ENCODE measurements at regions not wholly inside any gene's neighbourhood (a gene's known extent, or its start where the extent isn't known, plus 50 kb on each side); places are given as distances from the start of the nearest gene placed in this dataset.
"Not testable (repeated sequence)": the region's sequence is repeated elsewhere in the genome, so short reads cannot be mapped to it uniquely, and the experiment has no call there.

GRCh38 chr4:112075906-112076305, 69.3 kb upstream of the FAM241A start:
- no peak for DNase-seq
- in situ Hi-C loops (cut with MboI; ENCODE audit: low pct_unique_long_range_greater_than_20kb, low sequenced_read_pairs), result loop anchor here (25.0 kb wide), 1 partner anchor 461 kb away; no protein-coding TSS in a partner anchor

- in situ Hi-C loops (cut with MboI; ENCODE audit: low pct_unique_long_range_greater_than_20kb, low sequenced_read_pairs), result loop anchor here (25.0 kb wide), 1 partner anchor 460 kb away; no protein-coding TSS in a partner anchor
- DNase-seq, result no peak
Measured at GRCh38 chr4:112076919-112077608, 68.2 kb upstream of the FAM241A start.

GRCh38 chr4:112077743-112078142, 67.5 kb upstream of the FAM241A start:
- in situ Hi-C loops (cut with MboI; ENCODE audit: low pct_unique_long_range_greater_than_20kb, low sequenced_read_pairs), result loop anchor here (25.0 kb wide), 1 partner anchor 460 kb away; no protein-coding TSS in a partner anchor
- DNase-seq, result no peak

- DNase-seq, result no peak
- in situ Hi-C loops (cut with MboI; ENCODE audit: low pct_unique_long_range_greater_than_20kb, low sequenced_read_pairs), result loop anchor here (25.0 kb wide), 1 partner anchor 454 kb away; no protein-coding TSS in a partner anchor
Measured at GRCh38 chr4:112082954-112083586, 62.2 kb upstream of the FAM241A start.

GRCh38 chr4:112083587-112084347, 61.5 kb upstream of the FAM241A start:
- DNase-seq, result no peak

GRCh38 chr4:112085156-112086035, 59.9 kb upstream of the FAM241A start:
- in situ Hi-C loops (cut with MboI; ENCODE audit: low pct_unique_long_range_greater_than_20kb, low sequenced_read_pairs), result loop anchor here (25.0 kb wide), 1 partner anchor 452 kb away; no protein-coding TSS in a partner anchor
- DNase-seq, result no peak

More at GRCh38 chr4:112083587-112084347, 61.5 kb upstream of the FAM241A start:
- in situ Hi-C loops (cut with MboI; ENCODE audit: low pct_unique_long_range_greater_than_20kb, low sequenced_read_pairs), result loop anchor here (25.0 kb wide), 1 partner anchor 454 kb away; no protein-coding TSS in a partner anchor

- in situ Hi-C loops (cut with MboI; ENCODE audit: low pct_unique_long_range_greater_than_20kb, low sequenced_read_pairs), result loop anchor here (25.0 kb wide), 1 partner anchor 451 kb away; no protein-coding TSS in a partner anchor
- no peak for DNase-seq
Measured at GRCh38 chr4:112086036-112086434, 59.2 kb upstream of the FAM241A start.

GRCh38 chr4:112086661-112087060, 58.6 kb upstream of the FAM241A start:
- in situ Hi-C loops (cut with MboI; ENCODE audit: low pct_unique_long_range_greater_than_20kb, low sequenced_read_pairs), result loop anchor here (25.0 kb wide), 1 partner anchor 451 kb away; no protein-coding TSS in a partner anchor
- not testable (repeated sequence) for DNase-seq

- in situ Hi-C loops (cut with MboI; ENCODE audit: low pct_unique_long_range_greater_than_20kb, low sequenced_read_pairs), result loop anchor here (25.0 kb wide), 1 partner anchor 445 kb away; no protein-coding TSS in a partner anchor
- DNase-seq, result not testable (repeated sequence)
Measured at GRCh38 chr4:112092330-112092729, 52.9 kb upstream of the FAM241A start.

GRCh38 chr4:112093636-112094202, 51.5 kb upstream of the FAM241A start:
- in situ Hi-C loops (cut with MboI; ENCODE audit: low pct_unique_long_range_greater_than_20kb, low sequenced_read_pairs), result loop anchor here (25.0 kb wide), 1 partner anchor 444 kb away; no protein-coding TSS in a partner anchor
- no peak for DNase-seq

GRCh38 chr4:112094330-112094729, 50.9 kb upstream of the FAM241A start:
- no peak for DNase-seq
- in situ Hi-C loops (cut with MboI; ENCODE audit: low pct_unique_long_range_greater_than_20kb, low sequenced_read_pairs), result loop anchor here (25.0 kb wide), 1 partner anchor 443 kb away; no protein-coding TSS in a partner anchor

Measured in KBM-7 (cell line).